ENCODE measurements at regions not wholly inside any gene's neighbourhood (a gene's known extent, or its start where the extent isn't known, plus 50 kb on each side); places are given as distances from the start of the nearest gene placed in this dataset.

- no peak overlapping the region for H3K4me3 ChIP-seq (ENCODE audit: low read depth, low read length)
- no peak for DNase-seq (ENCODE audit: low read depth)
- no peak for TF ChIP-seq CTCF (IDR thresholded peaks at IDR 0.05; ENCODE audit: insufficient read depth, low read depth, low read length)
Observed at GRCh38 chr2:129735576-129735975, 243.9 kb upstream of the RAB6C start.

GRCh38 chr2:129737660-129738527 is 241.6 kb upstream of the RAB6C start:
- DNase-seq (ENCODE audit: low read depth), result no peak
- TF ChIP-seq CTCF (IDR thresholded peaks at IDR 0.05; ENCODE audit: insufficient read depth, low read depth, low read length), result no peak
- no peak overlapping the region for H3K4me3 ChIP-seq (ENCODE audit: low read depth, low read length)

- DNase-seq (ENCODE audit: low read depth), result no peak
- no peak for TF ChIP-seq CTCF (IDR thresholded peaks at IDR 0.05; ENCODE audit: insufficient read depth, low read depth, low read length)
- H3K4me3 ChIP-seq (ENCODE audit: low read depth, low read length), result no peak overlapping the region
Observed at GRCh38 chr2:129738799-129739198, 240.7 kb upstream of the RAB6C start.

- H3K4me3 ChIP-seq (ENCODE audit: low read depth, low read length), result no peak overlapping the region
- no peak for DNase-seq (ENCODE audit: low read depth)
- TF ChIP-seq CTCF (IDR thresholded peaks at IDR 0.05; ENCODE audit: insufficient read depth, low read depth, low read length), result no peak
Observed at GRCh38 chr2:129740504-129740903, 239.0 kb upstream of the RAB6C start.

GRCh38 chr2:129741165-129741564 is 238.3 kb upstream of the RAB6C start:
- TF ChIP-seq CTCF (IDR thresholded peaks at IDR 0.05; ENCODE audit: insufficient read depth, low read depth, low read length), result no peak
- DNase-seq (ENCODE audit: low read depth), result no peak

GRCh38 chr2:129741623-129742022 is 237.8 kb upstream of the RAB6C start:
- no peak for DNase-seq (ENCODE audit: low read depth)
- no peak for TF ChIP-seq CTCF (IDR thresholded peaks at IDR 0.05; ENCODE audit: insufficient read depth, low read depth, low read length)
- H3K4me3 ChIP-seq (ENCODE audit: low read depth, low read length), result no peak overlapping the region

More at GRCh38 chr2:129741165-129741564, 238.3 kb upstream of the RAB6C start:
- H3K4me3 ChIP-seq (ENCODE audit: low read depth, low read length), result no peak overlapping the region

Measured in fibroblast of villous mesenchyme (primary cell).